Fibroblast of pulmonary artery (primary cell): ENCODE measurements at regions not wholly inside any gene's neighbourhood (a gene's known extent, or its start where the extent isn't known, plus 50 kb on each side); places are given as distances from the start of the nearest gene placed in this dataset.
A peak's percentile ranks its signal among the peaks of the same experiment; 100 is the strongest.

Experiments
- DNase-seq: peaks from one replicate; pipeline ENCODE4 v3.0.0-alpha.2; 2010; ENCODE audit warnings: low read depth
- H3K4me3 ChIP-seq: replicated peaks from 2 replicates; pipeline ENCODE4 v1.5.1; 2011; ENCODE audit warnings: low read depth, mild to moderate bottlenecking, control low read depth, low read length, moderate library complexity
- CTCF ChIP-seq: IDR thresholded peaks from 2 replicates; pipeline ENCODE4 v1.5.1; 2011; ENCODE audit warnings: mild to moderate bottlenecking, control low read depth, low read length, inconsistent platforms; ENCODE audit errors: missing control alignments

GRCh38 chr13:74667656-74668203, 533.5 kb upstream of the KLF12 start:
- H3K4me3 ChIP-seq = no peak overlapping the region
- no peak for TF ChIP-seq CTCF
- DNase-seq = no peak

- no peak overlapping the region for H3K4me3 ChIP-seq
- peak; percentile 10 for DNase-seq
- no peak for TF ChIP-seq CTCF
Measured at GRCh38 chr13:74662905-74663304, 528.7 kb upstream of the KLF12 start.

- TF ChIP-seq CTCF = no peak
- H3K4me3 ChIP-seq = no peak overlapping the region
- DNase-seq = no peak
Measured at GRCh38 chr13:74661851-74662250, 527.6 kb upstream of the KLF12 start.

- no peak for TF ChIP-seq CTCF
- no peak overlapping the region for H3K4me3 ChIP-seq
- DNase-seq = no peak
Measured at GRCh38 chr13:74657765-74658164, 523.6 kb upstream of the KLF12 start.

- no peak for TF ChIP-seq CTCF
- no peak overlapping the region for H3K4me3 ChIP-seq
- no peak for DNase-seq
Measured at GRCh38 chr13:74651121-74651520, 516.9 kb upstream of the KLF12 start.

- no peak overlapping the region for H3K4me3 ChIP-seq
- no peak for TF ChIP-seq CTCF
- no peak for DNase-seq
Measured at GRCh38 chr13:74647991-74648390, 513.8 kb upstream of the KLF12 start.

- TF ChIP-seq CTCF = no peak
- no peak for DNase-seq
- no peak overlapping the region for H3K4me3 ChIP-seq
Measured at GRCh38 chr13:74647211-74647610, 513.0 kb upstream of the KLF12 start.
